ENCODE measurements at regions not wholly inside any gene's neighbourhood (a gene's known extent, or its start where the extent isn't known, plus 50 kb on each side); places are given as distances from the start of the nearest gene placed in this dataset.
"Not testable (repeated sequence)": the region's sequence is repeated elsewhere in the genome, so short reads cannot be mapped to it uniquely, and the experiment has no call there.

DNA sequence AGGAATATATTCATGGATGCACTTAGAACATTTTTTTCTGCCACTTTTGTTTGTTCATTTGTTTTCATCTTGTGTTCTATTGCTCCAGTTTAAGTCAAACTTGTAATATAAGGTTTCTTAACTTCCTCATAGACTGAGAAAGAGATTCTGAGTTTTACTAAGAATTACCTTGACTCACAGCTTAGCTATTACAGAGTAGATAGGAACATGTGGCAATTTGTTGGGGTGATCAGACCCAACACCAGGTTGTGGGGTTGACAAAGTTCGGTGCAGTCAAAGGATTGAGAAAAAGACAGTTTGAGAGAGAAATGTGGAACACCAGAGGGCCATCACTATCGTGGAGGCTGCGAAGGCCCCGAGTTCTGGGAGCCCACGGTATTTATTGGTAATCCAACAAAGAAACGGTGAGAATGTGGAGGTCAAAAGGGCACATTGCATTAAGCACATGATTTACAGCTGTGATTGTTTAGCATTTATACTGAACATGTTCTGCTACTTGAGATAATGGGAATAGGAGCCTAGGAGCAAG lies 2526.0 kb downstream of the PCDH9 start:
- no peak for DNase-seq (ENCODE audit: low read depth)
- no peak for TF ChIP-seq CTCF (IDR thresholded peaks at IDR 0.05; ENCODE audit: insufficient read depth, low read depth, low read length, missing control alignments)

DNA sequence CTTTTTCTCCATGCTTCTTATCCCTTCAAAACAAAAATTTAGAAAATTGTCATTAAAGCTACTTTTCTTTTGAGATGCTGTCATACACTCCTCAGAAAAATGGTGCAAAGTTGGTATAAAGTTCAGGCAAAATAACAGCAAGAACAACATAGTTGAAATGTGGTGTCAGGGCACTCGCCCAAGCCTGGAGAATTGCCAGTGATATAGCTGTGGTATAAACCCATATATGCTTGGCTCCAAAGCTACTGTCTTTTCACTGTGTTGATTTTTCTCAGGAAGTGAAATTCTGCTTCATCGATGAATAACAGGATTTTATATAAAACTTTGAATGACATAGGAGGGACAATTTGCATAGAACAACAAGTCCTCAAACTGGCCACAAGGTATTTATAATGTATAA lies 2532.9 kb downstream of the PCDH9 start:
- H3K4me3 ChIP-seq (ENCODE audit: low read depth, low read length): no peak overlapping the region
- TF ChIP-seq CTCF (IDR thresholded peaks at IDR 0.05; ENCODE audit: insufficient read depth, low read depth, low read length, missing control alignments): no peak

More for the DNA sequence above, 2526.0 kb downstream of the PCDH9 start:
- H3K4me3 ChIP-seq (ENCODE audit: low read depth, low read length): no peak overlapping the region

GRCh38 chr13:64688893-64689677 lies 2541.1 kb downstream of the PCDH9 start:
- TF ChIP-seq CTCF (IDR thresholded peaks at IDR 0.05; ENCODE audit: insufficient read depth, low read depth, low read length, missing control alignments): no peak
- DNase-seq (ENCODE audit: low read depth): no peak

More for the DNA sequence above, 2532.9 kb downstream of the PCDH9 start:
- no peak for DNase-seq (ENCODE audit: low read depth)

DNA sequence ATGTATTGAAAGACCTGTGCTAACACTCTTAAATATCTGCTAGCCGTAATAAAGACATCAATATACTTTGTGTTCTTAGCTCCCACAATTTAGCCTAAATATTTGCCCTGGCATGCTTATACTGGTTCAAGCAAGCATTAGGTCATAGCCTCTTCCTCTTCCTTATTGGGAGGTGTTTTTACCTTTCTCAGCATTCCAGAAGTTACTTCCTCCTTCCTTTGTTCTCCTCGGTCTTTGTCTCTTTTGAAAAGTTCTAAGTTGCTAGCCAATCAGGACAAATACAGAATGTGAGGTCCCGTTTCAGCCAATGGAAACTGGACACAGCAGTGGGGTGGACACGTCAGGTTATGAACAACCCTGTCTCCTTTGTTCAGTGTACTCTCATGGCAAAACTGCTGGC lies 2543.6 kb downstream of the PCDH9 start:
- not testable (repeated sequence) for DNase-seq (ENCODE audit: low read depth); H3K4me3 ChIP-seq (ENCODE audit: low read depth, low read length)

More at GRCh38 chr13:64688893-64689677, 2541.1 kb downstream of the PCDH9 start:
- no peak overlapping the region for H3K4me3 ChIP-seq (ENCODE audit: low read depth, low read length)

- no peak for TF ChIP-seq CTCF (IDR thresholded peaks at IDR 0.05; ENCODE audit: insufficient read depth, low read depth, low read length, missing control alignments)
- no peak for DNase-seq (ENCODE audit: low read depth)
- H3K4me3 ChIP-seq (ENCODE audit: low read depth, low read length): no peak overlapping the region
Observed at GRCh38 chr13:64684685-64685431, 2545.3 kb downstream of the PCDH9 start.

GRCh38 chr13:64684108-64684507 lies 2546.0 kb downstream of the PCDH9 start:
- DNase-seq (ENCODE audit: low read depth): no peak
- no peak overlapping the region for H3K4me3 ChIP-seq (ENCODE audit: low read depth, low read length)
- no peak for TF ChIP-seq CTCF (IDR thresholded peaks at IDR 0.05; ENCODE audit: insufficient read depth, low read depth, low read length, missing control alignments)

DNA sequence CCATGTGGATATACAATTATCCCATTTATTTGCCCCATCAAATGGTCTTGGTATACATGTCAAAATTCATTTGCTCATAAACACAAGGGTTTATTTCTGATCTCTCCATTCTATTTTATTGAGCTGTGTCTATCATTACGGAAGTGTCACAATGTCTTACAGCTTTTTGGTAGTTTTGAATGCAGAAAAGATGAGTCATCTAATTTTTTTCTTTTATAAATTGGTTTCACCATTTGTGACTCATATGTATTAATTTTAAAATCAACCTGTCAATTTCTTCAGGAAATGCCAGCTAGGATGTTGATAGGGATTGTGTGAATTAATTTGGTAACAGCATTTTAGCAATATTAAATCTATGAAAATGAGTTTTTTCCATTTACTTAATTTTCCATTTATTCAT lies 2549.4 kb downstream of the PCDH9 start:
- no peak for DNase-seq (ENCODE audit: low read depth)
- no peak for TF ChIP-seq CTCF (IDR thresholded peaks at IDR 0.05; ENCODE audit: insufficient read depth, low read depth, low read length, missing control alignments)
- H3K4me3 ChIP-seq (ENCODE audit: low read depth, low read length): no peak overlapping the region
